Esophagus squamous epithelium (tissue), 5 donors: ENCODE measurements at regions not wholly inside any gene's neighbourhood (a gene's known extent, or its start where the extent isn't known, plus 50 kb on each side); places are given as distances from the start of the nearest gene placed in this dataset.

ENCODE experiments used
- DNase-seq: peaks from one replicate; lab custom pipeline; 2025; lab: John Stamatoyannopoulos, UW
- H3K27ac ChIP-seq, 4 donors: fragments of 200-600 bp; sonication (generic); one replicate each; pipeline ENCODE4 v1.5.1; 2016 to 2019; ENCODE audit warnings: mild to moderate bottlenecking in 1 of 4
- H3K27me3 ChIP-seq, 4 donors: fragments of 200-600 bp; sonication (generic); 1 replicate in 3 of 4; 2 replicates in 1 of 4; pipeline versions ENCODE4 v1.5.1 to v1.6.0; 2017 to 2021; ENCODE audit warnings: antibody characterized with exemption in 1 of 4
- H3K36me3 ChIP-seq, 3 donors: fragments of 200-600 bp; sonication (generic); one replicate each; pipeline ENCODE4 v1.5.1; 2016 to 2019
- H3K4me1 ChIP-seq, 3 donors: fragments of 200-600 bp; sonication (generic); one replicate each; pipeline ENCODE4 v1.5.1; 2017 to 2019
- H3K4me3 ChIP-seq, 4 donors: fragments of 200-600 bp; sonication (generic); 1 replicate in 3 of 4; 2 replicates in 1 of 4; pipeline ENCODE4 v1.5.1; 2016 to 2019; ENCODE audit warnings: mild to moderate bottlenecking in 2 of 4, moderate library complexity in 1 of 4
- H3K9me3 ChIP-seq, 3 donors: fragments of 200-600 bp; sonication (generic); one replicate each; pipeline ENCODE4 v1.5.1; 2016 to 2019
- CTCF ChIP-seq, 6 experiments: fragments of 450-650 bp in 4 of 6; fragments of 200-600 bp in 2 of 6; sonication (generic) in 2 of 6; IDR thresholded peaks; one replicate each; pipeline ENCODE4 v1.5.1; 2016 to 2019; ENCODE audit warnings: antibody characterized with exemption in 6 of 6, mild to moderate bottlenecking in 4 of 6, moderate library complexity in 4 of 6
- POLR2A ChIP-seq, 4 donors: fragments of 450-650 bp; IDR thresholded peaks; one replicate each; pipeline ENCODE4 v1.6.1; 2017; ENCODE audit warnings: antibody characterized with exemption in 4 of 4, mild to moderate bottlenecking in 4 of 4, moderate library complexity in 3 of 4
- WGBS, 2 donors: methylation state at CpG; one replicate each; pipeline ENCODE4 v1.1.5; 2018; 5-methylcytosine and 5-hydroxymethylcytosine counted together
- intact Hi-C: fragments of 100-400 bp; cut with DNase I; formaldehyde crosslinking; loops from one replicate; pipeline ENCODE4 v1.15.0; 2022
- donor health status: DM: yes; HTN: yes; CAD: no.

- no peak overlapping the region for H3K27ac ChIP-seq
- H3K4me3 ChIP-seq = no peak overlapping the region
Observed at GRCh38 chr16:60739737-60740683, 1296.2 kb downstream of the CDH8 start.

GRCh38 chr16:60731329-60732050 lies 1304.7 kb downstream of the CDH8 start:
- no peak for DNase-seq
- no peaks in the 10 kb centered on the region for H3K27me3 ChIP-seq
- H3K4me1 ChIP-seq = no peaks in the 10 kb centered on the region
- H3K36me3 ChIP-seq = no peaks in the 10 kb centered on the region
- intact Hi-C loops = no loop called here
- TF ChIP-seq CTCF (IDR thresholded peaks at IDR 0.05) (no peak), POLR2A (IDR thresholded peaks at IDR 0.05) (no peak)
- no peaks in the 10 kb centered on the region for H3K9me3 ChIP-seq
- H3K4me3 ChIP-seq = no peak overlapping the region
- H3K27ac ChIP-seq = no peak overlapping the region
- 42 to 54% methylated on average over 5 of the region's 5 CpGs for WGBS, 2 donors

More at GRCh38 chr16:60739737-60740683, 1296.2 kb downstream of the CDH8 start:
- H3K36me3 ChIP-seq = no peaks in the 10 kb centered on the region
- TF ChIP-seq CTCF (IDR thresholded peaks at IDR 0.05) (no peak), POLR2A (IDR thresholded peaks at IDR 0.05) (no peak)
- 22 to 35% methylated on average over 12 to 13 of the region's 13 CpGs for WGBS, 2 donors
- no peaks in the 10 kb centered on the region for H3K27me3 ChIP-seq
- intact Hi-C loops = no loop called here
- H3K9me3 ChIP-seq = no peaks in the 10 kb centered on the region
- no peak for DNase-seq
- H3K4me1 ChIP-seq = no peaks in the 10 kb centered on the region

- no peak overlapping the region for H3K4me3 ChIP-seq
- DNase-seq = no peak
- no peaks in the 10 kb centered on the region for H3K4me1 ChIP-seq
- TF ChIP-seq POLR2A (IDR thresholded peaks at IDR 0.05) (no peak), CTCF (IDR thresholded peaks at IDR 0.05) (no peak)
- no peaks in the 10 kb centered on the region for H3K36me3 ChIP-seq
- intact Hi-C loops = no loop called here
- no peaks in the 10 kb centered on the region for H3K9me3 ChIP-seq
- H3K27me3 ChIP-seq = no peaks in the 10 kb centered on the region
- no peak overlapping the region for H3K27ac ChIP-seq
Observed at GRCh38 chr16:60729051-60729450, 1307.2 kb downstream of the CDH8 start.

- H3K36me3 ChIP-seq = no peaks in the 10 kb centered on the region
- 69 to 73% methylated on average over 5 of the region's 5 CpGs for WGBS, 2 donors
Observed at GRCh38 chr16:60727851-60728250, 1308.4 kb downstream of the CDH8 start.

More at GRCh38 chr16:60727851-60728250, 1308.4 kb downstream of the CDH8 start:
- Histone ChIP-seq H3K4me1 (no peaks in the 10 kb centered on the region), H3K27me3 (no peaks in the 10 kb centered on the region), H3K9me3 (no peaks in the 10 kb centered on the region), H3K4me3 (no peak overlapping the region), H3K27ac (no peak overlapping the region)
- no peak for DNase-seq
- intact Hi-C loops = no loop called here
- TF ChIP-seq POLR2A (IDR thresholded peaks at IDR 0.05) = no peak
- TF ChIP-seq CTCF (IDR thresholded peaks at IDR 0.05) = no peak
